ENCODE measurements at regions not wholly inside any gene's neighbourhood (a gene's known extent, or its start where the extent isn't known, plus 50 kb on each side); places are given as distances from the start of the nearest gene placed in this dataset.
"Not testable (repeated sequence)": the region's sequence is repeated elsewhere in the genome, so short reads cannot be mapped to it uniquely, and the experiment has no call there.

- no peak for ATAC-seq (replicated peaks)
- H3K9me3 Mint-ChIP-seq, result no peaks in the 10 kb centered on the region
- no peak overlapping the region for H3K4me3 Mint-ChIP-seq
- no peaks in the 10 kb centered on the region for H3K4me1 Mint-ChIP-seq
- no peaks in the 10 kb centered on the region for H3K27me3 Mint-ChIP-seq
- H3K27ac Mint-ChIP-seq, result no peak overlapping the region
- H3K36me3 Mint-ChIP-seq (ENCODE audit: low read depth), result no peaks in the 10 kb centered on the region
These were observed 817.5 kb upstream of the SLC35B3 start for GRCh38 chr6:9252799-9253198.

- no peak overlapping the region for H3K27ac Mint-ChIP-seq
- ATAC-seq (replicated peaks), result no peak
- no peaks in the 10 kb centered on the region for H3K9me3 Mint-ChIP-seq
- no peaks in the 10 kb centered on the region for H3K36me3 Mint-ChIP-seq (ENCODE audit: low read depth)
- no peaks in the 10 kb centered on the region for H3K4me1 Mint-ChIP-seq
- H3K4me3 Mint-ChIP-seq, result no peak overlapping the region
- no peaks in the 10 kb centered on the region for H3K27me3 Mint-ChIP-seq
These were observed 815.5 kb upstream of the SLC35B3 start for GRCh38 chr6:9250852-9251251.

GRCh38 chr6:9248133-9248532, 812.8 kb upstream of the SLC35B3 start:
- H3K27ac Mint-ChIP-seq, result no peak overlapping the region
- no peaks in the 10 kb centered on the region for H3K4me1 Mint-ChIP-seq
- no peaks in the 10 kb centered on the region for H3K27me3 Mint-ChIP-seq
- H3K9me3 Mint-ChIP-seq, result peaks cover 2% of the 10 kb centered on the region
- no peaks in the 10 kb centered on the region for H3K36me3 Mint-ChIP-seq (ENCODE audit: low read depth)
- ATAC-seq (replicated peaks), result no peak
- H3K4me3 Mint-ChIP-seq, result no peak overlapping the region

GRCh38 chr6:9240861-9241260, 805.5 kb upstream of the SLC35B3 start:
- ATAC-seq (replicated peaks), result no peak
- H3K27me3 Mint-ChIP-seq, result no peaks in the 10 kb centered on the region
- H3K4me1 Mint-ChIP-seq, result no peaks in the 10 kb centered on the region
- no peaks in the 10 kb centered on the region for H3K36me3 Mint-ChIP-seq (ENCODE audit: low read depth)
- H3K4me3 Mint-ChIP-seq, result no peak overlapping the region
- no peak overlapping the region for H3K27ac Mint-ChIP-seq
- H3K9me3 Mint-ChIP-seq, result peaks cover 8% of the 10 kb centered on the region

- Mint-ChIP-seq H3K27ac (no peak overlapping the region), H3K9me3 (peaks cover 4% of the 10 kb centered on the region), H3K4me3 (no peak overlapping the region), H3K36me3 (ENCODE audit: low read depth) (no peaks in the 10 kb centered on the region), H3K4me1 (no peaks in the 10 kb centered on the region), H3K27me3 (no peaks in the 10 kb centered on the region)
- no peak for ATAC-seq (replicated peaks)
These were observed 801.1 kb upstream of the SLC35B3 start for GRCh38 chr6:9236443-9236842.

GRCh38 chr6:9233686-9234085, 798.3 kb upstream of the SLC35B3 start:
- H3K27ac Mint-ChIP-seq, result no peak overlapping the region
- H3K9me3 Mint-ChIP-seq, result peaks cover 4% of the 10 kb centered on the region

GRCh38 chr6:9233226-9233625, 797.9 kb upstream of the SLC35B3 start:
- Mint-ChIP-seq H3K27ac (no peak overlapping the region), H3K36me3 (ENCODE audit: low read depth) (no peaks in the 10 kb centered on the region), H3K27me3 (no peaks in the 10 kb centered on the region), H3K9me3 (peaks cover 4% of the 10 kb centered on the region), H3K4me1 (no peaks in the 10 kb centered on the region), H3K4me3 (no peak overlapping the region)
- ATAC-seq (replicated peaks), result no peak

More at GRCh38 chr6:9233686-9234085, 798.3 kb upstream of the SLC35B3 start:
- H3K27me3 Mint-ChIP-seq, result no peaks in the 10 kb centered on the region
- no peaks in the 10 kb centered on the region for H3K4me1 Mint-ChIP-seq
- H3K4me3 Mint-ChIP-seq, result no peak overlapping the region
- ATAC-seq (replicated peaks), result no peak
- H3K36me3 Mint-ChIP-seq (ENCODE audit: low read depth), result no peaks in the 10 kb centered on the region

- Mint-ChIP-seq H3K27me3 (no peaks in the 10 kb centered on the region), H3K4me3 (no peak overlapping the region), H3K9me3 (peaks cover 18% of the 10 kb centered on the region), H3K36me3 (ENCODE audit: low read depth) (no peaks in the 10 kb centered on the region), H3K27ac (no peak overlapping the region), H3K4me1 (no peaks in the 10 kb centered on the region)
- ATAC-seq (replicated peaks), result no peak
These were observed 790.1 kb upstream of the SLC35B3 start for GRCh38 chr6:9225441-9225871.

GRCh38 chr6:9224539-9224938, 789.2 kb upstream of the SLC35B3 start:
- Mint-ChIP-seq H3K27ac (no peak overlapping the region), H3K27me3 (no peaks in the 10 kb centered on the region)

GRCh38 chr6:9213717-9214116, 778.4 kb upstream of the SLC35B3 start:
- H3K27me3 Mint-ChIP-seq; H3K4me3 Mint-ChIP-seq; H3K27ac Mint-ChIP-seq; H3K36me3 Mint-ChIP-seq (ENCODE audit: low read depth); H3K4me1 Mint-ChIP-seq; ATAC-seq (replicated peaks); H3K9me3 Mint-ChIP-seq: not testable (repeated sequence)

More at GRCh38 chr6:9224539-9224938, 789.2 kb upstream of the SLC35B3 start:
- Mint-ChIP-seq H3K9me3 (peaks cover 18% of the 10 kb centered on the region), H3K4me1 (no peaks in the 10 kb centered on the region), H3K36me3 (ENCODE audit: low read depth) (no peaks in the 10 kb centered on the region), H3K4me3 (no peak overlapping the region)
- ATAC-seq (replicated peaks), result no peak

GRCh38 chr6:9208966-9209365, 773.6 kb upstream of the SLC35B3 start:
- no peak for ATAC-seq (replicated peaks)
- Mint-ChIP-seq H3K9me3 (peaks cover 12% of the 10 kb centered on the region), H3K4me1 (no peaks in the 10 kb centered on the region), H3K27ac (no peak overlapping the region), H3K27me3 (no peaks in the 10 kb centered on the region), H3K4me3 (no peak overlapping the region), H3K36me3 (ENCODE audit: low read depth) (no peaks in the 10 kb centered on the region)

GRCh38 chr6:9205645-9206044, 770.3 kb upstream of the SLC35B3 start:
- H3K36me3 Mint-ChIP-seq (ENCODE audit: low read depth), result no peaks in the 10 kb centered on the region
- no peak overlapping the region for H3K27ac Mint-ChIP-seq
- ATAC-seq (replicated peaks), result no peak
- H3K4me3 Mint-ChIP-seq, result no peak overlapping the region
- no peaks in the 10 kb centered on the region for H3K4me1 Mint-ChIP-seq
- peaks cover 14% of the 10 kb centered on the region for H3K9me3 Mint-ChIP-seq
- no peaks in the 10 kb centered on the region for H3K27me3 Mint-ChIP-seq

- Mint-ChIP-seq H3K9me3 (peaks cover 14% of the 10 kb centered on the region), H3K27ac (no peak overlapping the region), H3K27me3 (no peaks in the 10 kb centered on the region), H3K4me1 (no peaks in the 10 kb centered on the region), H3K4me3 (no peak overlapping the region), H3K36me3 (ENCODE audit: low read depth) (no peaks in the 10 kb centered on the region)
- ATAC-seq (replicated peaks), result no peak
These were observed 768.8 kb upstream of the SLC35B3 start for GRCh38 chr6:9204171-9204570.

GRCh38 chr6:9200712-9201111, 765.4 kb upstream of the SLC35B3 start:
- H3K9me3 Mint-ChIP-seq, result peaks cover 12% of the 10 kb centered on the region
- H3K27me3 Mint-ChIP-seq, result no peaks in the 10 kb centered on the region
- no peak overlapping the region for H3K27ac Mint-ChIP-seq
- no peak for ATAC-seq (replicated peaks)
- H3K4me3 Mint-ChIP-seq, result no peak overlapping the region
- H3K4me1 Mint-ChIP-seq, result no peaks in the 10 kb centered on the region
- no peaks in the 10 kb centered on the region for H3K36me3 Mint-ChIP-seq (ENCODE audit: low read depth)

GRCh38 chr6:9197726-9198125, 762.4 kb upstream of the SLC35B3 start:
- Mint-ChIP-seq H3K9me3 (no peaks in the 10 kb centered on the region), H3K27ac (no peak overlapping the region), H3K36me3 (ENCODE audit: low read depth) (no peaks in the 10 kb centered on the region), H3K27me3 (no peaks in the 10 kb centered on the region), H3K4me3 (no peak overlapping the region), H3K4me1 (no peaks in the 10 kb centered on the region)
- ATAC-seq (replicated peaks), result no peak

GRCh38 chr6:9195322-9195721, 760.0 kb upstream of the SLC35B3 start:
- Mint-ChIP-seq H3K4me1 (no peaks in the 10 kb centered on the region), H3K4me3 (no peak overlapping the region), H3K36me3 (ENCODE audit: low read depth) (no peaks in the 10 kb centered on the region), H3K9me3 (no peaks in the 10 kb centered on the region), H3K27ac (no peak overlapping the region), H3K27me3 (no peaks in the 10 kb centered on the region)
- ATAC-seq (replicated peaks), result no peak

All from activated T-helper 17 cell treated with anti-CD3 and anti-CD28 coated beads, Interleukin-2, amount 50 U/mL, for 72 hours (primary cell).